Hepatocyte (in vitro differentiated cells): ENCODE measurements at regions not wholly inside any gene's neighbourhood (a gene's known extent, or its start where the extent isn't known, plus 50 kb on each side); places are given as distances from the start of the nearest gene placed in this dataset.
A peak's percentile ranks its signal among the peaks of the same experiment; 100 is the strongest.

Source experiments
- DNase-seq: peaks from one replicate; pipeline ENCODE4 v3.0.0-alpha.2; 2016; ENCODE audit warnings: low spot score
- H2AFZ ChIP-seq: fragments of 200-600 bp; sonication (generic); 2 replicates; pipeline ENCODE4 v1.6.0; 2016; ENCODE audit warnings: antibody characterized with exemption, mild to moderate bottlenecking
- H3K27ac ChIP-seq: fragments of 200-600 bp; sonication (generic); 2 replicates; pipeline ENCODE4 v1.5.1; 2016; ENCODE audit warnings: mild to moderate bottlenecking
- H3K27me3 ChIP-seq: fragments of 200-600 bp; sonication (generic); 2 replicates; pipeline ENCODE4 v1.6.1; 2016
- H3K36me3 ChIP-seq: fragments of 200-600 bp; sonication (generic); replicated peaks from 2 replicates; pipeline ENCODE4 v1.5.1; 2016; ENCODE audit warnings: low read depth; ENCODE audit not compliant: insufficient read depth
- H3K4me1 ChIP-seq: fragments of 200-600 bp; sonication (generic); 2 replicates; pipeline ENCODE4 v1.5.1; 2016; ENCODE audit warnings: mild to moderate bottlenecking, moderate library complexity; ENCODE audit not compliant: insufficient read depth
- H3K4me2 ChIP-seq: fragments of 200-600 bp; sonication (generic); 2 replicates; pipeline ENCODE4 v1.6.0; 2016
- H3K4me3 ChIP-seq: fragments of 200-600 bp; sonication (generic); 2 replicates; pipeline ENCODE4 v1.5.1; 2016; ENCODE audit warnings: mild to moderate bottlenecking
- H3K79me2 ChIP-seq: fragments of 200-600 bp; sonication (generic); 2 replicates; pipeline ENCODE4 v1.6.0; 2017; ENCODE audit warnings: mild to moderate bottlenecking
- H3K9me2 ChIP-seq: fragments of 200-600 bp; sonication (generic); replicated peaks from 2 replicates; pipeline ENCODE4 v1.6.0; 2017; ENCODE audit warnings: mild to moderate bottlenecking; ENCODE audit not compliant: insufficient read depth
- H3K9me3 ChIP-seq: fragments of 200-600 bp; sonication (generic); 2 replicates; pipeline ENCODE4 v1.5.1; 2016; ENCODE audit warnings: low read depth, mild to moderate bottlenecking
- H4K20me1 ChIP-seq: fragments of 200-600 bp; sonication (generic); 2 replicates; pipeline ENCODE4 v1.6.0; 2016; ENCODE audit warnings: mild to moderate bottlenecking; ENCODE audit not compliant: insufficient read depth, poor library complexity, severe bottlenecking
- EZH2 ChIP-seq: fragments of 200-600 bp; sonication (generic); IDR thresholded peaks from 2 replicates; pipeline ENCODE4 v1.6.1; 2016; ENCODE audit warnings: antibody characterized with exemption, mild to moderate bottlenecking, borderline replicate concordance
- EZH2phosphoT487 ChIP-seq: fragments of 200-600 bp; sonication (generic); IDR thresholded peaks from one replicate; pipeline ENCODE4 v1.6.1; 2018; ENCODE audit warnings: antibody characterized with exemption, mild to moderate bottlenecking, low read depth, moderate library complexity; ENCODE audit not compliant: unreplicated experiment, severe bottlenecking
- WGBS: methylation state at CpG from one replicate; pipeline ENCODE4 v1.1.6; 2016; ENCODE audit warnings: low lambda C conversion rate; ENCODE audit errors: missing lambda C conversion rate; 5-methylcytosine and 5-hydroxymethylcytosine counted together
- TF ChIP-seq, protein P1 (sequence below): fragments of 200-600 bp; sonication (generic); IDR thresholded peaks from 2 replicates; pipeline ENCODE4 v1.5.1; 2016; ENCODE audit warnings: antibody characterized with exemption, mild to moderate bottlenecking; ENCODE audit not compliant: poor library complexity

DNA sequence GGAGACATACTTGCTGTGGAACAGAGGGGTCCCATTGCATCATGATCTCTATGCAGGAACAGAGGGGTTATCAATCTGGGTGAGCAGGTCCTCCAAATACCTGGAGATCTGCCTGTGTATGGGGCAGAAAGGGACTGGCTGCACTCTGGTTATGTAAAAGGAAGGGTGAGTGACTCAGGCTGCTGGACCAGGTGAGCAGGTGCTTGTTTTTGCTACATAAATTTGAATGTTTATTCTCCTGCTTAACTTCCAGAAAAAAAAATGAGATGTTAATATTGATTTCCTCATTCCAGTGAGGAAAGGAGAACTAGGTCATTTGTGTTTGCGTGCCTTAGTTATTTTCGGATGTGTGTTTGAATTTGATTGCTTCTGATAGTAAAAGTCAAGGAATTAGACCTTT is 225.8 kb upstream of the TRAM1L1 start:
- Histone ChIP-seq H3K36me3 (no peaks in the 10 kb centered on the region), H3K9me2 (no peaks in the 10 kb centered on the region), H3K27ac (no peak overlapping the region), H3K27me3 (no peaks in the 10 kb centered on the region), H3K79me2 (no peaks in the 10 kb centered on the region), H3K4me2 (no peak overlapping the region), H3K4me1 (no peaks in the 10 kb centered on the region), H4K20me1 (no peaks in the 10 kb centered on the region), H2AFZ (no peak overlapping the region), H3K4me3 (no peak overlapping the region), H3K9me3 (no peaks in the 10 kb centered on the region)
- WGBS, result 84% methylated on average over 2 of the region's 2 CpGs
- no peak for DNase-seq
- TF ChIP-seq EZH2, result no peak
- no peak for TF ChIP-seq EZH2phosphoT487
- TF ChIP-seq, protein P1, sequence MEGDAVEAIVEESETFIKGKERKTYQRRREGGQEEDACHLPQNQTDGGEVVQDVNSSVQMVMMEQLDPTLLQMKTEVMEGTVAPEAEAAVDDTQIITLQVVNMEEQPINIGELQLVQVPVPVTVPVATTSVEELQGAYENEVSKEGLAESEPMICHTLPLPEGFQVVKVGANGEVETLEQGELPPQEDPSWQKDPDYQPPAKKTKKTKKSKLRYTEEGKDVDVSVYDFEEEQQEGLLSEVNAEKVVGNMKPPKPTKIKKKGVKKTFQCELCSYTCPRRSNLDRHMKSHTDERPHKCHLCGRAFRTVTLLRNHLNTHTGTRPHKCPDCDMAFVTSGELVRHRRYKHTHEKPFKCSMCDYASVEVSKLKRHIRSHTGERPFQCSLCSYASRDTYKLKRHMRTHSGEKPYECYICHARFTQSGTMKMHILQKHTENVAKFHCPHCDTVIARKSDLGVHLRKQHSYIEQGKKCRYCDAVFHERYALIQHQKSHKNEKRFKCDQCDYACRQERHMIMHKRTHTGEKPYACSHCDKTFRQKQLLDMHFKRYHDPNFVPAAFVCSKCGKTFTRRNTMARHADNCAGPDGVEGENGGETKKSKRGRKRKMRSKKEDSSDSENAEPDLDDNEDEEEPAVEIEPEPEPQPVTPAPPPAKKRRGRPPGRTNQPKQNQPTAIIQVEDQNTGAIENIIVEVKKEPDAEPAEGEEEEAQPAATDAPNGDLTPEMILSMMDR, result no peak

DNA sequence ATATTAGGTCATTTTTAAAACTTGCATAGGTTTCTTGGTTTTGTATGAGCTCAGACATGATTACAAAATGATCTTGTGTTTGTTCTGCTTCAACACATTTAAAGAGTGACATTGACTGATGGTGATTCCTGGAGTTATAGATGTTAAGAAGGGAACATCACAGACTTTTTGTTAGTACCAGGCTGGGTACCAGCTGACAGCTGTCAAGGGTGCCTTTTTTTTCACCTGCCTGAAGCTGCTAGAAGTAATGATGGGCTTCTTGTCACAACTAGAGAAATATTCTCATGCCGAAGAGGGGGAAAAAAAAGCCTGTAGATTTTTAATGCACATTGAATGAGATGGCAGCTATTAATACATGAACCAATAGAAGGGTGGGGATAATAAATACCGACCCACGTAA is 226.6 kb upstream of the TRAM1L1 start:
- H4K20me1 ChIP-seq, result no peaks in the 10 kb centered on the region
- no peak overlapping the region for H3K4me3 ChIP-seq
- no peaks in the 10 kb centered on the region for H3K27me3 ChIP-seq
- H3K9me3 ChIP-seq, result no peaks in the 10 kb centered on the region
- TF ChIP-seq, protein P1, result no peak
- no peak for TF ChIP-seq EZH2phosphoT487
- TF ChIP-seq EZH2, result no peak
- 96% methylated on average over 3 of the region's 3 CpGs for WGBS
- no peak for DNase-seq
- H3K4me2 ChIP-seq, result no peak overlapping the region
- H3K36me3 ChIP-seq, result no peaks in the 10 kb centered on the region
- H3K4me1 ChIP-seq, result no peaks in the 10 kb centered on the region
- H3K79me2 ChIP-seq, result no peaks in the 10 kb centered on the region
- H3K27ac ChIP-seq, result no peak overlapping the region
- no peak overlapping the region for H2AFZ ChIP-seq
- H3K9me2 ChIP-seq, result no peaks in the 10 kb centered on the region

DNA sequence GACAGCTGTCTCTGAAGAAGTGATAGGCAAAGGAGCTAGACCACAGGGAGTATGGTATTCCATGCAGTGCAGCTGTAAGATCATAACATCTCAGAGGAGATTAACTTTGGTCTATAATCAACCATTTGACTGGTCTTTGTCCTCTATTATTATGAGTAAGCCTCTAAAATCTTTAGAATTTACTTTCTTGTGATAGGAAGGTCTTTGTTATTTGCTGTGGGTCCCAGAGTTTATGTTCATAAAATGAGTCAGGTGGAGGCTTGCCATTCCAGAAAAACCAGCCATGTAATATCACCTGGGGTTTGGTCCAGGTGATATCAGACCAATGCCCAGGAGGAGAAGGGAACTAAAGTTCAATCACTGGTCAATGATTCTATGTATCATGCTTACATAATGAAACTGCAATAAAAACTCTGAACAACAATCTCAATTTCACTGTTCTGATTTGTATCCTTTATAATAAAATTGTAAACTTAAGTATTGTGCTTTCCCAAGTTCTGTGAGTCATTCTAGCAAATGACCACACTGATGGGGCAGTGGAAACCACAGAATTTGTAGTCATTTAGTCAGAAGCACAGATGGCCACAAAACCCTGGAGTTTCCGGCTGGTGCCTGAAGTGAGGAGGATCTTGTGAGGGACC is 239.6 kb upstream of the TRAM1L1 start:
- Histone ChIP-seq H3K79me2 (no peaks in the 10 kb centered on the region), H3K27ac (no peak overlapping the region), H3K27me3 (no peaks in the 10 kb centered on the region), H3K9me3 (no peaks in the 10 kb centered on the region), H3K9me2 (no peaks in the 10 kb centered on the region), H3K4me2 (no peak overlapping the region), H3K4me3 (no peak overlapping the region), H3K36me3 (no peaks in the 10 kb centered on the region), H2AFZ (no peak overlapping the region), H3K4me1 (no peaks in the 10 kb centered on the region), H4K20me1 (no peaks in the 10 kb centered on the region)
- 96% methylated on average over 1 of the region's 1 CpG for WGBS
- peak; percentile 9 for DNase-seq
- TF ChIP-seq EZH2 (no peak), EZH2phosphoT487 (no peak)
- TF ChIP-seq, protein P1, result no peak
